Loucy (cell line): ENCODE measurements at regions not wholly inside any gene's neighbourhood (a gene's known extent, or its start where the extent isn't known, plus 50 kb on each side); places are given as distances from the start of the nearest gene placed in this dataset.

Experiments used
- H2AFZ ChIP-seq: fragments of 200-600 bp; sonication (generic); 2 replicates; pipeline ENCODE4 v1.6.0; 2016; ENCODE audit warnings: antibody characterized with exemption, mild to moderate bottlenecking, low read length, moderate library complexity
- H3F3A ChIP-seq: fragments of 200-600 bp; 2 replicates; pipeline ENCODE4 v1.6.0; 2016; ENCODE audit warnings: antibody characterized with exemption, low read depth, mild to moderate bottlenecking
- H3K27me3 ChIP-seq: fragments of 200-600 bp; sonication (generic); 2 replicates; pipeline ENCODE4 v1.6.1; 2014; ENCODE audit warnings: low read length, mild to moderate bottlenecking; ENCODE audit not compliant: insufficient read depth, poor library complexity, severe bottlenecking
- H3K36me3 ChIP-seq: fragments of 200-600 bp; sonication (generic); 2 replicates; pipeline ENCODE4 v1.6.1; 2016; ENCODE audit warnings: low read length; ENCODE audit not compliant: insufficient read depth
- H3K4me1 ChIP-seq: fragments of 200-600 bp; sonication (generic); 2 replicates; pipeline ENCODE4 v1.5.1; 2014; ENCODE audit warnings: low read length, mild to moderate bottlenecking; ENCODE audit not compliant: insufficient read depth, poor library complexity, severe bottlenecking
- H3K4me2 ChIP-seq: fragments of 200-600 bp; sonication (generic); 2 replicates; pipeline ENCODE4 v1.6.0; 2014; ENCODE audit warnings: antibody characterized with exemption, low read length, low read depth, mild to moderate bottlenecking; ENCODE audit not compliant: poor library complexity, severe bottlenecking
- H3K4me3 ChIP-seq: fragments of 200-600 bp; sonication (generic); 2 replicates; pipeline ENCODE4 v1.5.1; 2014; ENCODE audit warnings: low read length, mild to moderate bottlenecking, mixed read lengths; ENCODE audit not compliant: poor library complexity, severe bottlenecking
- H3K79me2 ChIP-seq: fragments of 200-600 bp; sonication (generic); 2 replicates; pipeline ENCODE4 v1.6.1; 2014; ENCODE audit warnings: low read length; ENCODE audit not compliant: insufficient read depth
- H3K9ac ChIP-seq: fragments of 200-600 bp; sonication (generic); 2 replicates; pipeline ENCODE4 v1.6.0; 2014; ENCODE audit warnings: mild to moderate bottlenecking, low read depth, low read length, moderate library complexity; ENCODE audit not compliant: poor library complexity, severe bottlenecking
- H3K9me2 ChIP-seq: fragments of 200-600 bp; sonication (generic); replicated peaks from 2 replicates; pipeline ENCODE4 v1.6.1; 2016; ENCODE audit warnings: low read depth, low read length, mixed read lengths
- H3K9me3 ChIP-seq: fragments of 200-600 bp; sonication (generic); 2 replicates; pipeline ENCODE4 v1.6.1; 2014; ENCODE audit warnings: mild to moderate bottlenecking, antibody characterized with exemption, low read length, low read depth; ENCODE audit not compliant: insufficient read depth
- H4K20me1 ChIP-seq: fragments of 200-600 bp; sonication (generic); 2 replicates; pipeline ENCODE4 v1.6.0; 2014; ENCODE audit warnings: antibody characterized with exemption, low read length, mild to moderate bottlenecking; ENCODE audit not compliant: insufficient read depth, poor library complexity, severe bottlenecking
- CTCF ChIP-seq: fragments of 200-600 bp; sonication (generic); conservative IDR thresholded peaks from 2 replicates; pipeline ENCODE4 v1.5.1; 2014; ENCODE audit warnings: mild to moderate bottlenecking, antibody characterized with exemption, low read length
- EZH2phosphoT487 ChIP-seq: fragments of 200-600 bp; IDR thresholded peaks from 2 replicates; pipeline ENCODE4 v1.6.1; 2018; ENCODE audit warnings: antibody characterized with exemption, mild to moderate bottlenecking, moderate library complexity, borderline replicate concordance

GRCh38 chr13:80214521-80214991 is 126.4 kb downstream of the SPRY2 start:
- no peaks in the 10 kb centered on the region for H4K20me1 ChIP-seq
- TF ChIP-seq CTCF (no peak), EZH2phosphoT487 (no peak)
- no peak overlapping the region for H3K9ac ChIP-seq
- H3F3A ChIP-seq: no peaks in the 10 kb centered on the region
- no peaks in the 10 kb centered on the region for H3K79me2 ChIP-seq
- H3K4me2 ChIP-seq: no peak overlapping the region
- peaks cover 8% of the 10 kb centered on the region for H3K4me1 ChIP-seq
- H3K27me3 ChIP-seq: no peaks in the 10 kb centered on the region
- H3K9me2 ChIP-seq: no peaks in the 10 kb centered on the region
- no peak overlapping the region for H3K4me3 ChIP-seq
- no peaks in the 10 kb centered on the region for H3K36me3 ChIP-seq
- H3K9me3 ChIP-seq: no peaks in the 10 kb centered on the region
- H2AFZ ChIP-seq: no peak overlapping the region

- peaks cover 8% of the 10 kb centered on the region for H3K4me1 ChIP-seq
- no peak overlapping the region for H3K4me2 ChIP-seq
- H3K9me3 ChIP-seq: no peaks in the 10 kb centered on the region
- no peak overlapping the region for H2AFZ ChIP-seq
- no peaks in the 10 kb centered on the region for H3K9me2 ChIP-seq
- H3F3A ChIP-seq: no peaks in the 10 kb centered on the region
- no peak overlapping the region for H3K4me3 ChIP-seq
- no peaks in the 10 kb centered on the region for H3K79me2 ChIP-seq
- no peak overlapping the region for H3K9ac ChIP-seq
- no peaks in the 10 kb centered on the region for H3K36me3 ChIP-seq
- no peak for TF ChIP-seq EZH2phosphoT487
- TF ChIP-seq CTCF: no peak
- H3K27me3 ChIP-seq: no peaks in the 10 kb centered on the region
- H4K20me1 ChIP-seq: no peaks in the 10 kb centered on the region
Measured at GRCh38 chr13:80214050-80214449, 126.9 kb downstream of the SPRY2 start.

GRCh38 chr13:80213201-80213600 is 127.7 kb downstream of the SPRY2 start:
- no peaks in the 10 kb centered on the region for H3K9me2 ChIP-seq
- TF ChIP-seq EZH2phosphoT487: no peak
- no peak for TF ChIP-seq CTCF
- H4K20me1 ChIP-seq: no peaks in the 10 kb centered on the region
- no peaks in the 10 kb centered on the region for H3K9me3 ChIP-seq
- H3K9ac ChIP-seq: no peak overlapping the region
- no peaks in the 10 kb centered on the region for H3K79me2 ChIP-seq
- no peaks in the 10 kb centered on the region for H3K36me3 ChIP-seq
- peaks cover 6% of the 10 kb centered on the region for H3K4me1 ChIP-seq
- no peak overlapping the region for H2AFZ ChIP-seq
- no peak overlapping the region for H3K4me3 ChIP-seq
- no peak overlapping the region for H3K4me2 ChIP-seq
- no peaks in the 10 kb centered on the region for H3F3A ChIP-seq
- H3K27me3 ChIP-seq: no peaks in the 10 kb centered on the region
